Mucosa of gallbladder (tissue), 1 donor: ENCODE measurements at regions not wholly inside any gene's neighbourhood (a gene's known extent, or its start where the extent isn't known, plus 50 kb on each side); places are given as distances from the start of the nearest gene placed in this dataset.

Experiments
- DNase-seq: peaks from one replicate; pipeline ENCODE4 v3.0.0-alpha.2; 2020; ENCODE audit warnings: low spot score
- donor health status: DM: no; HTN: no; CAD: no.

- no peak for DNase-seq
These were observed 56.4 kb upstream of the SPOCK3 start for GRCh38 chr4:167290678-167291077.

DNA sequence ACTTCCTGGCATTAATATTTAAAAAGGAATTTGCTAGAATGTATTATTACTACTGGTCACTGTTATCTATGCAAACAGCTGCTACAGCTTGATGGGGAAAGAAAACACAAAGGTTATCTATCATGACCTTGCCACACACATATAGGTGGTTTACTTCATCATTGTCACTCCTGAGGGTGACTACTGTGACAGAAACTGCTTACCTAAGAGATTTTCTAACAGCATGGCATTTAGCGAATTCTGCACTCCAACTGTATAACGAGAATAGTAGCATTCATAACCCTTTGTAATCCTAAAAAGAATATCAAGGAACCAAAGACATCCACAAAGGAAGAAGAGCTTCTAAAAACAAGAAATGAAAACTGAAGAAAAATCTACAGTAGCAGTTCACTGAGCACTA is 74.6 kb upstream of the SPOCK3 start:
- DNase-seq, result no peak

GRCh38 chr4:167321299-167321698 is 87.0 kb upstream of the SPOCK3 start:
- DNase-seq, result no peak

DNA sequence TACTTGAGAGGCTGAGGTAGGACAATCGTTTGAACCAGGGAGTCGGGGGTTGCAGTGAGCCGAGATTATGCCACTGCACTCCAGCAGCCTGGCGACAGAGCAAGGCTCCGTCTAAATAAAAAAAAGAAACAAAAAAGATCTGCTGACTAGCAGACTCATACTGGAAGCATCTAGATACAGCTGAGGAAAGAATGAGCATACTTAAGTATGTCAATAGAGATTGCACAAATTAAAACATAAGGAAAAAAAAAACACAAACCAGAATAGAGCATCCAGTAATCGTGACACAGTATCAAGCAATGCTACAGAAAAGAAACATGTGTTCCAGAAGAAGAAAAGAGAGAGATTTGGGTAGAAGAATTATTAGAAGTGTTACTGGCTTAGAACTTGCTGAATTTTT is 105.5 kb upstream of the SPOCK3 start:
- no peak for DNase-seq

- DNase-seq, result no peak
These were observed 125.4 kb upstream of the SPOCK3 start for GRCh38 chr4:167359711-167360110.

GRCh38 chr4:167379076-167379835 is 145.0 kb upstream of the SPOCK3 start:
- no peak for DNase-seq

GRCh38 chr4:167380964-167381363 is 146.7 kb upstream of the SPOCK3 start:
- no peak for DNase-seq

DNA sequence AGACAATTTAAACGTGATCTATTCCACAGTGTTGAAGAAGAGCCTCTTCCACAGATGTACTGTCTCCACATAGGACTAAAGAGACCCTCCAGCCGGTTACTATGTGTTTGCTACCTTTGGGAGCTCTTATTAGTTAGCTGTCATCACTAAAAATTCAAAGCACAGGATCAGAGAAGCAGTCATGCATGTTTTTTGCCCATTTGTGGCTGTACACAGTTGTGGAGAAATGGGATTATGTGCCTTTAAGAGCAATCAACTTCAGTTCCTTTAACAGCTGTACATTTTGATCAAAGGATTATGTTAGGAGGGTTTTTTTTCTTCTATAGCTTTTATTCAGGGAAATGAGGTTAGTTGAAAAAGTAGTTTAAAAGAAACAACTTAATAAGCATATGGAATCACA is 149.0 kb upstream of the SPOCK3 start:
- no peak for DNase-seq

GRCh38 chr4:167397586-167397985 is 163.3 kb upstream of the SPOCK3 start:
- no peak for DNase-seq

DNA sequence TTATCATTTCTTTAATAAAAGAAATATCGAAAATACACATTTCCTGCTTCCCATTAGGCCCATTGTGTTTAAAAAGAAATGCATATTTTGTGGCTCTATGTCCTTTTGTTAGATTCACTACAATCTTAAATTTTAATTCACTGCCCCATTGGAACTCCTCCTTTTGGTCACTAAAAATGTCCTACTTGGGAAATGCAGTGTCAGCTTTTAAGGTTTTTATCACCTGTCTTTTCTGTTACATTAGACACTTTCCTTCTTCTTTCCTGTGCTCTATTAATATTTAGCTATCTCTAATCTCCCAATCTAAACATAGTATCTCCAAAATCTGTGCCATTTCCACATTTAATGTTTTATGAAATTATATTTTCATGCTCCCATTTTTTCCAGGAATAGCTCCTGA is 164.9 kb upstream of the SPOCK3 start:
- no peak for DNase-seq

DNA sequence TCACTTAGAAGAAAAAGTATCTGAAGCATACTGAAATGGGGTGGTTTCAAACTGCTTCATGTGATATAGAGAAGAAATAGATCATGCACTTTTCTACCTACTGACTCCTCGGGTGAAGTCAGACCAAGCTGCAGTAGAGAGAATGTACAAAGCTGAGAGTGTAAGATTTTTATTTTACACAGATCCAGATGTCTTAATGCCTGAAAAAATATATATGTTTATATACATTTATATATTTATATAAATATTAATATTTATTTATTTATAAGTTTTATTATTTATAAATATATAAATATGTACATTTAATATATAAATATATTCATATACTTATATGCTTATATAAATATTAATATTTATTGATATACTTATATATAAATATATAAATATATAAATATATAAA is 171.9 kb upstream of the SPOCK3 start:
- DNase-seq, result no peak

GRCh38 chr4:167415461-167415860 is 181.2 kb upstream of the SPOCK3 start:
- DNase-seq, result no peak

GRCh38 chr4:167419468-167420140 is 185.3 kb upstream of the SPOCK3 start:
- DNase-seq, result no peak

DNA sequence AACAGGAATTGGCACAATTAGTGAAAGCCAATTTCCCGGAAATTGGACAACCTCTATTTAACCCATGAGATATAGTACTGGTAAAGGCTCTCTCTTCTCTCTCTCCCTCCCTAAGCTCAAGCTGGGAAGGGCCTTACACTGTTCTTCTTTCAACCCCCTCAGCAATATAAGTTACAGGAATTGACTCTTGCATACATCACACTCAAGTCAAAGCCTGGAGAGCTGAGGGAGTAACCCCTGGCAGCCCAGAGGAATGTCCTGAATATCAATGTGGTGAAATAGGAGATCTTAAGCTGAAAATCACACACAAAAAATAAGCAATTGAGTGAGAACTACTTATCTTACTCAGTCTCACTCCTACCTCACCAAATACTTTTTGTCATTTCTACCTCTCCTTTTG is 186.9 kb upstream of the SPOCK3 start:
- no peak for DNase-seq

DNA sequence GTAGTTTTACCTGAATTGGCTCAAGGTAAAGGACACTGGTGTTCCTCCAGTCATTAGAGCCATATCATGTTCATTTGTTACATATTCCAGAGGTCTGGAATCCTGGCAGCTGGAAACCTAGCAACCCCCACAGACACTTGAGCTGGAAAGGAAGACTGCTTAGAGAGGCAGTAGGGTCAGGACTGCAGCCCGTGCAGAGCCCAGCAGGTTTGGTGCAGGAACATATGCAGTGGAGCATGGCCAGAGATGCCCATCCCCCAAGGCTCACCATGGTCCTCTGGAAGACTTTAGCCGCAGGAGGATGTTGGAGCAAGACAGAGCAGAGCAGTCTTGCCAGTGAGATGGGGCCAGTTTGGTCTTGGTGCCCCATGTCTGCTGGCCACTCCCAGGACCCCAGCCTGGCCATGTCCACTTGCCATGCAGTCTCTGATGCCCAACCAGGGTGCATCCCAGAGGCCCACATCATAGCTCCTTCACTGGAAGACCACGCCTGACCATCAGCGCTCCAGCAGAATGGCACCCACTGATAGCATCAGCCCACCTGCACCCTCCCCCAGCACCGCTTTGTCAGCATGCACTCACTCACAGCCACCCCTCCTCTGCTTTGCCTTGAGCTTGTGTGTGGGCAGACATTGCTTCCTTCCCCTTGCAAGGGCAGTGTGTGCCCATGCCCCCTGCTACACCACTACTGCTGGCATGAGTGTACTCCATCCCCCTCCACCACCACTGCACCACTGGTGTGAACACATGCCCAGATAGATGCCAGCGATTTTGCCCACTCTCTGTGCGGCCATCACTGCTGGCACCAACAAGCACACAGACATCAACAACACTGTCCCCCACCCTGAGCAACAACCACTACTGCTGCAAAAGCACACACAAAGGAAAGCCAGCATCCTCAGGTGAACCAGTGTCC is 190.3 kb upstream of the SPOCK3 start:
- DNase-seq, result no peak

DNA sequence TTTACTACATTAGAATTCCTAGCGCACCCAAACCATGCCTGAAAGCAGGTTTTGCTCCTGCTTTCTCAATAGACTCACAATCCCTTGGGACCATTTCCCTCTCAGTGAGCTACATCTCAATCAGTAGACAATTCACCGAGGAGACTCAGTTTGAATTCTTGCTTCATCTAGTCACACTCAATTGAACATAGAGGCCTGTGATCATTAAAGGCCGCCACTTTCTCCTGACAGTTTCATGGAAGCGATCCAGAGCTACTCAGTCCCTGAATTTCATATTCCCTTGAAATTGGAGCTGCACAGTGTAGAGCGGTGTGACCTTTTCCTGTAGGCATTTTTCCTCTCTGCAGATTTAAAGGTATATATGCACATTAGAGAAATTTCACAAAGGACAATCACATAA is 193.9 kb upstream of the SPOCK3 start:
- no peak for DNase-seq

- DNase-seq, result no peak
These were observed 197.1 kb upstream of the SPOCK3 start for GRCh38 chr4:167431371-167431770.

DNA sequence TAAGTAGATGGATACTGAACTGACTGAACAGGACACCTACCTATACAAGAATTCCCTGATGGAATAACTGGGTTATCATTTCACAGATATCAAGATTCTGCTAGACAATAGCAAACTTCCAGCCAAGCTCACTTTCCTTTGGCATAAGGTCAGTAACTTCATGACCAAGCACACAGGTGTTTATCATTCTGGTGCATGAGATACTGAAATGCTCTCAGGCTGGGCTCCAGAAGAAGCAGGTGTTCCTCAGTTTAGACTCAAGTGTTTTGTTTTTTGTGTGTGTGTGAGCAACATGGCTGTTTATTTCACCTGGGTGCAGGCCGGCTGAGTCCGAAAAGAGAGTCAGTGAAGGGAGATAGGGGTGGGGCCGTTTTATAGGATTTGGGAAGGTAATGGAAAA is 201.5 kb upstream of the SPOCK3 start:
- DNase-seq, result no peak

- DNase-seq, result no peak
These were observed 209.5 kb upstream of the SPOCK3 start for GRCh38 chr4:167443841-167444240.

DNA sequence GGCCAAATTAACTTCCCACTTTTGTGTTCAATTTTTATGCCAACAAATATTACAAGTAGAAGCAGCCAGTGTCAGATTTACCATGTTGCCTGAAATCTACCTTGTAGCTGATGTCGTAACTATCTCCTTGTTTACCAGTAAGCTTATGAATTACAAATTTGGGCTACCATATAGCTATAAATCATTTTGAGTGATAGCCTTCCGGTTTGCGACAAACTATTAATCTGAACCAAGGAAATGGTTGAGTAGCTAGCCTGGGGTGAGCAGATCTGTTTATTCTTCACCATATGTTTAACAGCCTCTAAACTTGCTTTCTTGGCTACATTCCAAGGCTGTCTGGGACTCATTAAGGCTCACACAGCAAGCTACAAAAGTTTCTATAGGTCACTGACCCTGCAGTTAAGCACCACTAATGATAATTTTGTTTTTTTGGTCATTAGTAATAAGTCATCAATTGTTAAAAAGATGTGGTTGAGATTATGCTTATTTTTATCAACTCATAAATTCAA is 218.7 kb upstream of the SPOCK3 start:
- DNase-seq, result no peak

DNA sequence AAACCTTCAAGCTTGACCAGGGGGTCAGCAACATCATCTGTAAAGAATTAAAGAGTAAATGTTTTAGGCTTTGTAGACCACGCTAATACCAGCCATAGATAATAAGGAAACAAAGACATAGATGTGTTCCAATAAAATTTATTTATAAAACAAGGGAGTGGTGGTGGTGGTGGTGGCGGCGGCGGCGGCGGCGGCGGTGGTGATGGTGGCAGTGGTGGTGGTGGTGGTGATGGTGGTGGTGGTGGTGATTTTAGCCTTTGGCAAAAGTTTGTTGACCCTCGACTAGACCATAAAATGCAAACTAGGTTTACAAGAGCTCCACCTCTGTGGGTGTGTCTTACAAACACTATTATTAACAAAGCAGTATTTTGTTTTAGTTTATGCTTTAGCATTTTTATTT is 222.3 kb upstream of the SPOCK3 start:
- DNase-seq, result no peak

DNA sequence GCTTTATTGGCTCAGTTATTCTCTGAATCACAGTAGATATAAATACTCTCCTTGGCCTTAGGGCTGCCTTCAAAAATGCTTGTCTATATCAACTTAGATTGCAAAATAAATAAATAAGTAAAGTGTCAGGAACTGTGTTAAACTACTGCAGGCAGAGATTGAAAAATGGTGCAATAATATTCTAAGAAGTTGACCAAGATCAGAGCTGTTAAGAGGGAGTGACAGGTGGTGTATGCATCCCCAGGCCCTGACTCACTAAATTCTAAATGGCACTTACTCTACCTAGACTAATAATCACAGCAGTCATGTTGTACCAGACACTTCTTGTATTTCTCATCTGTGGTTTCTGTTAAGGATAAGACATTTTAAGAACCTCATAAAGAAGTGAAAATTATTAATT is 235.1 kb upstream of the SPOCK3 start:
- no peak for DNase-seq
